ENCODE measurements at regions not wholly inside any gene's neighbourhood (a gene's known extent, or its start where the extent isn't known, plus 50 kb on each side); places are given as distances from the start of the nearest gene placed in this dataset.

DNA sequence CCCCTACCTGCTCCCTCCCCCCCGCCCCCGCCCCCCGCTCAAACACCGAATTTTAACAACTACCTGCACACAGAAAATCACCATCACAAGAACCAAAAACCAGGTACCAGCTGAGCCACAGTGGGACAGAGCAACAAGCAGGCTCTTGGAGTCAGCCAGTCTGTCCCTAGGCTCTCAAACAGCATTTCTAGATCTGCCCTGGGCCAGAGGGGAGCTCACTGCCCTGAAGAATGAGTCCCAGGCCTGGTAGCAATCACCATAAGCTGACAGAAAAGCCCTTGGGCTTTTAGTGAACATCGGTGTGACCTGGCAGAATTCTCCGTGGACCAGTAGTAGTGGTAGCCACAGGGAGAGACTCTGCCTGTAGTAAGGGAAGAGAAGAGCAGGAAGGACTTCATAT is 58.3 kb downstream of the C11orf87 start:
- FAIRE-seq (no peak), DNase-seq (ENCODE audit: low read depth) (no peak)
- Histone ChIP-seq H3K27me3 (ENCODE audit: insufficient read depth, low read length) (no peaks in the 10 kb centered on the region), H3K36me3 (ENCODE audit: insufficient read depth, low read length) (no peaks in the 10 kb centered on the region), H3K4me1 (ENCODE audit: insufficient read depth, low read length) (no peaks in the 10 kb centered on the region), H3K4me2 (ENCODE audit: low read length) (no peak overlapping the region), H3K4me3 (ENCODE audit: insufficient read depth, low read depth, low read length) (no peak overlapping the region), H2AFZ (ENCODE audit: low read depth, low read length) (no peak overlapping the region), H4K20me1 (ENCODE audit: insufficient read depth, low read length) (no peaks in the 10 kb centered on the region), H3K79me2 (ENCODE audit: insufficient read depth, low read length) (no peaks in the 10 kb centered on the region), H3K9me3 (ENCODE audit: insufficient read depth, low read depth, low read length) (no peaks in the 10 kb centered on the region), H3K9ac (ENCODE audit: low read length) (no peak overlapping the region), H3K27ac (ENCODE audit: low read depth, low read length) (no peak overlapping the region)
- H3K27ac Mint-ChIP-seq (ENCODE audit: unreplicated experiment) = no peak overlapping the region
- no peak overlapping the region for H3K4me3 Mint-ChIP-seq (ENCODE audit: unreplicated experiment)
- no peaks in the 10 kb centered on the region for H3K9me3 Mint-ChIP-seq (ENCODE audit: unreplicated experiment)
- no peaks in the 10 kb centered on the region for H3K36me3 Mint-ChIP-seq (ENCODE audit: low read depth, unreplicated experiment)
- H3K4me1 Mint-ChIP-seq (ENCODE audit: low read depth, unreplicated experiment) = no peaks in the 10 kb centered on the region
- H3K27me3 Mint-ChIP-seq (ENCODE audit: low read depth, unreplicated experiment) = no peaks in the 10 kb centered on the region
- TF ChIP-seq EZH2 (IDR thresholded peaks at IDR 0.05; ENCODE audit: insufficient read depth, low read length) = no peak
- TF ChIP-seq, protein P1, sequence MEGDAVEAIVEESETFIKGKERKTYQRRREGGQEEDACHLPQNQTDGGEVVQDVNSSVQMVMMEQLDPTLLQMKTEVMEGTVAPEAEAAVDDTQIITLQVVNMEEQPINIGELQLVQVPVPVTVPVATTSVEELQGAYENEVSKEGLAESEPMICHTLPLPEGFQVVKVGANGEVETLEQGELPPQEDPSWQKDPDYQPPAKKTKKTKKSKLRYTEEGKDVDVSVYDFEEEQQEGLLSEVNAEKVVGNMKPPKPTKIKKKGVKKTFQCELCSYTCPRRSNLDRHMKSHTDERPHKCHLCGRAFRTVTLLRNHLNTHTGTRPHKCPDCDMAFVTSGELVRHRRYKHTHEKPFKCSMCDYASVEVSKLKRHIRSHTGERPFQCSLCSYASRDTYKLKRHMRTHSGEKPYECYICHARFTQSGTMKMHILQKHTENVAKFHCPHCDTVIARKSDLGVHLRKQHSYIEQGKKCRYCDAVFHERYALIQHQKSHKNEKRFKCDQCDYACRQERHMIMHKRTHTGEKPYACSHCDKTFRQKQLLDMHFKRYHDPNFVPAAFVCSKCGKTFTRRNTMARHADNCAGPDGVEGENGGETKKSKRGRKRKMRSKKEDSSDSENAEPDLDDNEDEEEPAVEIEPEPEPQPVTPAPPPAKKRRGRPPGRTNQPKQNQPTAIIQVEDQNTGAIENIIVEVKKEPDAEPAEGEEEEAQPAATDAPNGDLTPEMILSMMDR (IDR thresholded peaks at IDR 0.05; ENCODE audit: insufficient read depth, low read depth, low read length) = no peak

DNA sequence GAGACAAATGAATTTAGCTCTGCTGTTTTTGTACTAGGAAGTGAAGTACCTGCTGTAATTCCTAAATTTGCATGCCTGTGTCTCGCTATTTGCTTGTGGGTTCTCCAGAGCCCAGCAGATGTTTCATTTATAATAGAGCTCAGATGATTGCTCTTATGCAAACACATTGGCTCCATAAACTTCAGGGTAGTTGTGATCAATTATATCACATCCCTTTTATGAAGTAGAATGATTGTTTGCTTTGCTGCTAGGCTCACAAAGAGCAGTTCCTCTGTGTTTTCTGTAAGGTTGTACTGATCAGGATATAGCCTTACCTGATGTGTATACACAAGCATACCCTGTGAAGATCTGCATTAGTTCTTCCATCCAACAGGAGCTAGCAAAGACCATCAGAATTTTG is 64.1 kb downstream of the C11orf87 start:
- Histone ChIP-seq H3K4me1 (ENCODE audit: insufficient read depth, low read length) (no peaks in the 10 kb centered on the region), H2AFZ (ENCODE audit: low read depth, low read length) (no peak overlapping the region), H3K9me3 (ENCODE audit: insufficient read depth, low read depth, low read length) (no peaks in the 10 kb centered on the region), H3K4me3 (ENCODE audit: insufficient read depth, low read depth, low read length) (no peak overlapping the region), H3K27me3 (ENCODE audit: insufficient read depth, low read length) (no peaks in the 10 kb centered on the region), H3K79me2 (ENCODE audit: insufficient read depth, low read length) (no peaks in the 10 kb centered on the region), H3K27ac (ENCODE audit: low read depth, low read length) (no peak overlapping the region), H3K36me3 (ENCODE audit: insufficient read depth, low read length) (no peaks in the 10 kb centered on the region), H3K4me2 (ENCODE audit: low read length) (no peak overlapping the region), H3K9ac (ENCODE audit: low read length) (no peak overlapping the region), H4K20me1 (ENCODE audit: insufficient read depth, low read length) (no peaks in the 10 kb centered on the region)
- TF ChIP-seq, protein P1 (IDR thresholded peaks at IDR 0.05; ENCODE audit: insufficient read depth, low read depth, low read length) = no peak
- TF ChIP-seq EZH2 (IDR thresholded peaks at IDR 0.05; ENCODE audit: insufficient read depth, low read length) = no peak
- Mint-ChIP-seq H3K4me1 (ENCODE audit: low read depth, unreplicated experiment) (no peaks in the 10 kb centered on the region), H3K36me3 (ENCODE audit: low read depth, unreplicated experiment) (no peaks in the 10 kb centered on the region), H3K27ac (ENCODE audit: unreplicated experiment) (no peak overlapping the region), H3K27me3 (ENCODE audit: low read depth, unreplicated experiment) (no peaks in the 10 kb centered on the region), H3K9me3 (ENCODE audit: unreplicated experiment) (no peaks in the 10 kb centered on the region), H3K4me3 (ENCODE audit: unreplicated experiment) (no peak overlapping the region)
- no peak for DNase-seq (ENCODE audit: low read depth)
- no peak for FAIRE-seq

DNA sequence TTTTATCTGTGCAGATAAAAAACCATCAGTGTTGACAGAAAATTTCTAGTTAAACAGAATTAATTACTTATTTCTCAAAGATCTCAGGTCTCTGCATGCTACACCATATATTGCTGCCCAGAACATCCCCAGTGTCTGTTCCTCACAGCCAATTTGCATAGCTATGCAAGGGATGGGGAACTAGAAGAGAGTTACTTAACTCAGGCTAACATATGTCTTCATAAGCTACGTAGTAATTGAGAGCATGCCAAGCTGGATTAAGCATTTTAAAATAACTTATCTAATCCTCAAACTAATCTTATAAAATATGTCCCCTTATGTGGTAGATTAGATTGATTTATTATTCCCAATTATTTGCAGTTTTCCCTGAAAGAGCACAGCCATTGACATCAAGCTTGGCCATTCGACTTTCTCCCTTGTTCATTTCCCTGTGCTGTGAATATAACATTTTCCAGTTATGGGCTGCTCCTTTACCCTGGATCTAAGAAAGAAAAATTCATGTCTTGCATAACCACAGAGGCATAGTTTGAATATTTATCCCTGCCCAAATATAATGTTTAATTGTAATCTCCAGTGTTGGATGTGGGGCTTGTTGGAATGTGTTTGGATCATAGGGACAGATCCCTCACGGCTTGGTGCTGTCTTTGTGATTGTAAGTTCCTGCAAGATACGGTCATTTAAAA is 69.1 kb downstream of the C11orf87 start:
- no peaks in the 10 kb centered on the region for H3K27me3 Mint-ChIP-seq (ENCODE audit: low read depth, unreplicated experiment)
- Histone ChIP-seq H3K4me1 (ENCODE audit: insufficient read depth, low read length) (no peaks in the 10 kb centered on the region), H3K79me2 (ENCODE audit: insufficient read depth, low read length) (no peaks in the 10 kb centered on the region), H3K27me3 (ENCODE audit: insufficient read depth, low read length) (no peaks in the 10 kb centered on the region), H3K9me3 (ENCODE audit: insufficient read depth, low read depth, low read length) (no peaks in the 10 kb centered on the region), H4K20me1 (ENCODE audit: insufficient read depth, low read length) (no peaks in the 10 kb centered on the region), H3K4me2 (ENCODE audit: low read length) (no peak overlapping the region), H3K27ac (ENCODE audit: low read depth, low read length) (no peak overlapping the region), H2AFZ (ENCODE audit: low read depth, low read length) (no peak overlapping the region), H3K36me3 (ENCODE audit: insufficient read depth, low read length) (no peaks in the 10 kb centered on the region), H3K4me3 (ENCODE audit: insufficient read depth, low read depth, low read length) (no peak overlapping the region), H3K9ac (ENCODE audit: low read length) (no peak overlapping the region)
- H3K4me1 Mint-ChIP-seq (ENCODE audit: low read depth, unreplicated experiment) = no peaks in the 10 kb centered on the region
- no peak overlapping the region for H3K4me3 Mint-ChIP-seq (ENCODE audit: unreplicated experiment)
- no peaks in the 10 kb centered on the region for H3K9me3 Mint-ChIP-seq (ENCODE audit: unreplicated experiment)
- H3K36me3 Mint-ChIP-seq (ENCODE audit: low read depth, unreplicated experiment) = no peaks in the 10 kb centered on the region
- TF ChIP-seq EZH2 (IDR thresholded peaks at IDR 0.05; ENCODE audit: insufficient read depth, low read length) = no peak
- TF ChIP-seq, protein P1 (IDR thresholded peaks at IDR 0.05; ENCODE audit: insufficient read depth, low read depth, low read length) = no peak
- FAIRE-seq (peak; percentile 20), DNase-seq (ENCODE audit: low read depth) (peak; percentile 73)
- H3K27ac Mint-ChIP-seq (ENCODE audit: unreplicated experiment) = no peak overlapping the region
